RWPE2 (cell line): ENCODE measurements at regions not wholly inside any gene's neighbourhood (a gene's known extent, or its start where the extent isn't known, plus 50 kb on each side); places are given as distances from the start of the nearest gene placed in this dataset.
A peak's percentile ranks its signal among the peaks of the same experiment; 100 is the strongest.

Experiments
- ATAC-seq: fragments of 200-7000 bp; cut with Tn5 transposase; 3 replicates; pipeline ENCODE4 v1.9.1; 2021; ENCODE audit warnings: low read depth
- DNase-seq: peaks from one replicate; pipeline ENCODE4 v3.0.0-alpha.2; 2020; ENCODE audit warnings: low spot score
- H3K27ac ChIP-seq: fragments of 450-650 bp; 2 replicates; pipeline ENCODE4 v1.5.1; 2017; ENCODE audit warnings: mild to moderate bottlenecking; ENCODE audit not compliant: poor library complexity, severe bottlenecking
- H3K27me3 ChIP-seq: fragments of 250-450 bp; sonication (Bioruptor Pico); 2 replicates; pipeline ENCODE4 v1.5.1; 2021; ENCODE audit warnings: mild to moderate bottlenecking, moderate library complexity; ENCODE audit not compliant: insufficient read depth, poor library complexity, severe bottlenecking
- H3K36me3 ChIP-seq: fragments of 250-450 bp; sonication (Bioruptor Pico); 2 replicates; pipeline ENCODE4 v1.5.1; 2020; ENCODE audit warnings: low read depth, mild to moderate bottlenecking, moderate library complexity
- H3K4me1 ChIP-seq: fragments of 250-450 bp; sonication (Bioruptor Pico); 2 replicates; pipeline ENCODE4 v1.5.1; 2021; ENCODE audit warnings: mild to moderate bottlenecking, moderate library complexity; ENCODE audit not compliant: insufficient read depth, poor library complexity, severe bottlenecking
- H3K4me3 ChIP-seq: fragments of 250-450 bp; sonication (Bioruptor Pico); 2 replicates; pipeline ENCODE4 v1.5.1; 2021; ENCODE audit warnings: mild to moderate bottlenecking, moderate library complexity; ENCODE audit not compliant: severe bottlenecking
- H3K9me3 ChIP-seq: fragments of 250-450 bp; sonication (Bioruptor Pico); 2 replicates; pipeline ENCODE4 v1.5.1; 2021; ENCODE audit warnings: mild to moderate bottlenecking, moderate library complexity; ENCODE audit not compliant: severe bottlenecking
- TF ChIP-seq, protein P1 (sequence below): fragments of 450-650 bp; IDR thresholded peaks from one replicate; pipeline ENCODE4 v1.5.1; 2017; ENCODE audit warnings: mild to moderate bottlenecking, moderate library complexity; ENCODE audit not compliant: poor library complexity, severe bottlenecking

- no peaks in the 10 kb centered on the region for H3K36me3 ChIP-seq
- H3K4me3 ChIP-seq, result no peak overlapping the region
- peaks cover 9% of the 10 kb centered on the region for H3K27me3 ChIP-seq
- H3K27ac ChIP-seq, result no peak overlapping the region
- TF ChIP-seq, protein P1, sequence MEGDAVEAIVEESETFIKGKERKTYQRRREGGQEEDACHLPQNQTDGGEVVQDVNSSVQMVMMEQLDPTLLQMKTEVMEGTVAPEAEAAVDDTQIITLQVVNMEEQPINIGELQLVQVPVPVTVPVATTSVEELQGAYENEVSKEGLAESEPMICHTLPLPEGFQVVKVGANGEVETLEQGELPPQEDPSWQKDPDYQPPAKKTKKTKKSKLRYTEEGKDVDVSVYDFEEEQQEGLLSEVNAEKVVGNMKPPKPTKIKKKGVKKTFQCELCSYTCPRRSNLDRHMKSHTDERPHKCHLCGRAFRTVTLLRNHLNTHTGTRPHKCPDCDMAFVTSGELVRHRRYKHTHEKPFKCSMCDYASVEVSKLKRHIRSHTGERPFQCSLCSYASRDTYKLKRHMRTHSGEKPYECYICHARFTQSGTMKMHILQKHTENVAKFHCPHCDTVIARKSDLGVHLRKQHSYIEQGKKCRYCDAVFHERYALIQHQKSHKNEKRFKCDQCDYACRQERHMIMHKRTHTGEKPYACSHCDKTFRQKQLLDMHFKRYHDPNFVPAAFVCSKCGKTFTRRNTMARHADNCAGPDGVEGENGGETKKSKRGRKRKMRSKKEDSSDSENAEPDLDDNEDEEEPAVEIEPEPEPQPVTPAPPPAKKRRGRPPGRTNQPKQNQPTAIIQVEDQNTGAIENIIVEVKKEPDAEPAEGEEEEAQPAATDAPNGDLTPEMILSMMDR, result no peak
- no peaks in the 10 kb centered on the region for H3K4me1 ChIP-seq
- DNase-seq, result no peak
- H3K9me3 ChIP-seq, result no peaks in the 10 kb centered on the region
- no peak for ATAC-seq
Measured at GRCh38 chr15:61524086-61524485, 295.0 kb upstream of the RORA start.

GRCh38 chr15:61522411-61522810 lies 293.3 kb upstream of the RORA start:
- Histone ChIP-seq H3K36me3 (no peaks in the 10 kb centered on the region), H3K4me1 (no peaks in the 10 kb centered on the region), H3K9me3 (no peaks in the 10 kb centered on the region), H3K27me3 (peaks cover 9% of the 10 kb centered on the region), H3K27ac (no peak overlapping the region), H3K4me3 (no peak overlapping the region)
- ATAC-seq (no peak), DNase-seq (no peak)
- TF ChIP-seq, protein P1, result no peak

DNA sequence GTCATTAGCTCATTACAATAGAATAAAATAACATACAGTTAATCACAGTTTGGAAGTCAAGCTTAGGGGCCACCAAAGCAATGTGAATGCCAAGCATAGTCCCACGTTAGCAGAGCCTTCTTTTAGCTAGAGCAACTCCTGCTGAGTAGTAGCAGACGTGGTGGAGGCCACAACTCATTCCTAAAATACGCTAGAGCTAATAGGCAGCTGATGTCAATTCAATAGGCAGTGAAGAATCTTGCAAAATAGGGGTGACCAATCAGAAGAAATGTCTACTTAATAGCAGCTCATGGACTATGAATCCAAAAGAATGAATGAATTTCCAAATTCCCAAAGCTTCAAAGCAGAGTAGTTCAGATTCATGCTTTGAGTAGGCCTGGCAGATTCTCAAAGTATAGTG lies 292.9 kb upstream of the RORA start:
- DNase-seq (no peak), ATAC-seq (no peak)
- Histone ChIP-seq H3K27me3 (peaks cover 9% of the 10 kb centered on the region), H3K36me3 (no peaks in the 10 kb centered on the region), H3K27ac (no peak overlapping the region), H3K4me1 (no peaks in the 10 kb centered on the region), H3K9me3 (no peaks in the 10 kb centered on the region), H3K4me3 (no peak overlapping the region)
- TF ChIP-seq, protein P1, result no peak

DNA sequence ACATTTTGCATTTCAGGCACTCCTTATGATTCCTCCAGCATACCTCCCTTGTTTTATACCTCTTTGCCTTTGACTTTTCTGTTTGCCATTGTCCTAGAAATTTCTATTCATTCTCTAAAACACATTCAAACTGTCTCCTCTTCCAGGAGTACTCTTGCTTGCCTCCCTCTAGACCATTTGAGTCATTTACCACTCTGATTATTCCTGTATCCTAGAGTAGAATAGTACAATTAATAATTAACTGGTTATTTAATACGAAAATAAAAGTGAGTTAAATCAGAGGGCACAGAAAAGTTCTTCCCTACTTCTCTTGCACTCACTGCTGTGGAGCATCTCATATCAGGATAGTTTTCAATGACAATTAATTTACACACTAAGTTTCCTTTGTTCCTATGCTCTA lies 290.2 kb upstream of the RORA start:
- Histone ChIP-seq H3K27ac (no peak overlapping the region), H3K27me3 (peaks cover under 1% of the 10 kb centered on the region), H3K36me3 (no peaks in the 10 kb centered on the region), H3K4me1 (no peaks in the 10 kb centered on the region), H3K4me3 (no peak overlapping the region), H3K9me3 (no peaks in the 10 kb centered on the region)
- ATAC-seq (no peak), DNase-seq (no peak)
- TF ChIP-seq, protein P1, result no peak

- H3K27ac ChIP-seq, result no peak overlapping the region
- no peaks in the 10 kb centered on the region for H3K36me3 ChIP-seq
- no peaks in the 10 kb centered on the region for H3K9me3 ChIP-seq
- H3K4me1 ChIP-seq, result no peaks in the 10 kb centered on the region
- TF ChIP-seq, protein P1, result no peak
- no peaks in the 10 kb centered on the region for H3K27me3 ChIP-seq
- peak; percentile 83 for ATAC-seq
- DNase-seq, result no peak
- no peak overlapping the region for H3K4me3 ChIP-seq
Measured at GRCh38 chr15:61518191-61518950, 289.3 kb upstream of the RORA start.
